ENCODE measurements at regions not wholly inside any gene's neighbourhood (a gene's known extent, or its start where the extent isn't known, plus 50 kb on each side); places are given as distances from the start of the nearest gene placed in this dataset.

DNA sequence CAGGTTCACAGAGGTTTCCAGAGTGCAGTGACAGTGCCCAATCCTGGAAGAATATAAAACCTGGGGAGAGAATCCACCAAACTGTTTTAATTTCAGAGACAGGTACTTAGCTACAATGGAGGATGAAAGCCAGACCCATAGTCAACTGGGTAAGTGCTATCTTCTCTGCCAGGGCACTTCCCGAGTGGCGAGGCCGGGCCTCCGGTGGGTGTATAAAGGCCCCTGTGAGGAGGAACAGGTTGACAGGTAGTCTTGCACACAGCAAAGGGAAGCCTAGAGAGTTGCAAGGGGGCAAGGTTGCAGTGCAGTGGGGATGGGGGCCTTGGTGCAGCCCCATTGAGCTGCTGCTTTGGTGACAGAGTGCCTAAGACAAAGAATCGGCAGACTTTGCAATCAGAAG lies 130.7 kb downstream of the SLC38A6 start:
- no peak for TF ChIP-seq FOXK2 (IDR thresholded peaks at IDR 0.05)
- TF ChIP-seq FOXM1 (IDR thresholded peaks at IDR 0.05; ENCODE audit: borderline replicate concordance), result no peak
- no peak for TF ChIP-seq CTBP1 (IDR thresholded peaks at IDR 0.05; ENCODE audit: borderline replicate concordance)
- TF ChIP-seq SUZ12 (IDR thresholded peaks at IDR 0.05), result no peak
- TF ChIP-seq ELF4 (IDR thresholded peaks at IDR 0.05), result no peak
- TF ChIP-seq ARNT (IDR thresholded peaks at IDR 0.05), result no peak
- TF ChIP-seq NFRKB (IDR thresholded peaks at IDR 0.05), result no peak
- TF ChIP-seq L3MBTL2 (conservative IDR thresholded peaks at IDR 0.05), result no peak
- TF ChIP-seq, protein P1, sequence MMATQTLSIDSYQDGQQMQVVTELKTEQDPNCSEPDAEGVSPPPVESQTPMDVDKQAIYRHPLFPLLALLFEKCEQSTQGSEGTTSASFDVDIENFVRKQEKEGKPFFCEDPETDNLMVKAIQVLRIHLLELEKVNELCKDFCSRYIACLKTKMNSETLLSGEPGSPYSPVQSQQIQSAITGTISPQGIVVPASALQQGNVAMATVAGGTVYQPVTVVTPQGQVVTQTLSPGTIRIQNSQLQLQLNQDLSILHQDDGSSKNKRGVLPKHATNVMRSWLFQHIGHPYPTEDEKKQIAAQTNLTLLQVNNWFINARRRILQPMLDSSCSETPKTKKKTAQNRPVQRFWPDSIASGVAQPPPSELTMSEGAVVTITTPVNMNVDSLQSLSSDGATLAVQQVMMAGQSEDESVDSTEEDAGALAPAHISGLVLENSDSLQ (IDR thresholded peaks at IDR 0.05), result no peak
- TF ChIP-seq FOXA1 (IDR thresholded peaks at IDR 0.05), result no peak
- TF ChIP-seq BHLHE40 (IDR thresholded peaks at IDR 0.05; ENCODE audit: borderline replicate concordance), result no peak
- no peak for TF ChIP-seq TARDBP (IDR thresholded peaks at IDR 0.05)
- no peak for TF ChIP-seq SP1 (IDR thresholded peaks at IDR 0.05)
- no peak for TF ChIP-seq HDGF (IDR thresholded peaks at IDR 0.05; ENCODE audit: borderline replicate concordance)
- TF ChIP-seq LEF1 (IDR thresholded peaks at IDR 0.05; ENCODE audit: borderline replicate concordance), result no peak
- no peak for TF ChIP-seq ZNF384 (IDR thresholded peaks at IDR 0.05)
- no peak for DNase-seq (ENCODE audit: extremely low spot score)
- POLR2A ChIA-PET, result no interaction called here

DNA sequence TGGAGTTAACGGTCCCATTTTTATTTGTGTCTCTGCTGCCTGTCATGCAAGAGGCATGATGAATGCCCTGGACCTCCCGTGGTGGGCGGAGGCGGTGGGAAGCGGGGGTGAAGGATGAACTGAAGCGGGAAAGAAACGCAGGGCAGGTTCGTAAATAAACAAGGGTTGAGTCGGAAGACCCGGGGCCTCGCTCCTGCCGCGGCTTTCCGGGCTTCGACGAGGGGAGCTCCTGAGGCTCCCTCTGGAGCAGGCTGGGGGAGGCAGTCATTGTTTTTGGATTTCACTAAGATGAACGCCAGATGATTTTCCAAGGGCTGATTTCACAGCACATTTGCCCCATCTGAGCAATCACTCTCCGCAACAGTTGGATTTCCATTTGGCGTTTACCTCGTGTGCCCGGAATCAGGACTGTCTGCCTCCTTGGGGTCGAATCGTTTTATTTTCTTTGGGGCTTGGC lies 130.2 kb downstream of the SLC38A6 start:
- POLR2A ChIA-PET, result no interaction called here
- CTCF ChIA-PET, result no interaction called here

More for the DNA sequence above, 130.7 kb downstream of the SLC38A6 start:
- CTCF ChIA-PET, result no interaction called here

DNA sequence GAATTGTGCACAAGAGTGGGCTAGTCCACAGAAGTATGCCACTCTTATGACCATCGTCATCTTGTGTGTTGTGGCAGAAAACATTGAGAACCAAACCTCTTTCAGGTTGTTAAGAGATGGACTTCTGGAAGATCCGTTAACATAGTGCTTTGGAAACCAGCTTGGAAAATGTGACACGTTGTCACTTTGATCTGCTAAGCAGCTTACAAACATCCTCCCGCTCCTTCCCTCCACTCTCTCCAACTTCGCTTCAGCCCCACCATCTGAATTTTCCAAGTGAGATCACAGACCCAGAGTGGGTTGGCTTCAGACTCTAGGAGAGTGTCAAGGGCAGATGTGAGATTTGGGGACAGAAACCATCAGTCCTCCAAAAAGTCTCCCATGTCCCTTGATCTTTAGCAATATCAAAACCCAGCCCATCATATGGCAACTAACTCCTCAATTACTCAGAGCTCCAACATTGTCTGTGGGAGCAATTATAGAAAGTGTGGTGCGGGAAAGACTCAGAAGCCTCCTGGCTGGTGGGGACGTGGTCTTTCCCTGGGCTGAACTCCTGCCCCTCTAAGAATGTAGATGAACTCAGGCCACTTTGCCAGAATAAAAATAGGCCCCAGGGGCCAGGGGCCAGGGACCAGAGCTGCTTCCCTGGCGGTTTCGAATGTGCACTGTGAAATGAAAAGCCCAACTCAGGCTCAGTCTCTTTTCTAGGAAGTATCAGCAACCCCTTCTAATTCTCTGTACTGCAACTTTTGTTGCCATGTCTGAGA lies 129.5 kb downstream of the SLC38A6 start:
- ChIA-PET POLR2A (no interaction called here), CTCF (no interaction called here)
- no peak for TF ChIP-seq BHLHE40 (IDR thresholded peaks at IDR 0.05; ENCODE audit: borderline replicate concordance)
- TF ChIP-seq CTBP1 (IDR thresholded peaks at IDR 0.05; ENCODE audit: borderline replicate concordance), result no peak
- TF ChIP-seq L3MBTL2 (conservative IDR thresholded peaks at IDR 0.05), result no peak
- no peak for DNase-seq (ENCODE audit: extremely low spot score)

More for the DNA sequence above, 130.2 kb downstream of the SLC38A6 start:
- DNase-seq (ENCODE audit: extremely low spot score), result no peak
- TF ChIP-seq L3MBTL2 (conservative IDR thresholded peaks at IDR 0.05) (peak; percentile 32; the same call in 1 of the 2 replicates), FOXM1 (IDR thresholded peaks at IDR 0.05; ENCODE audit: borderline replicate concordance) (no peak)
- TF ChIP-seq, protein P1 (IDR thresholded peaks at IDR 0.05), result peak; percentile 92

DNA sequence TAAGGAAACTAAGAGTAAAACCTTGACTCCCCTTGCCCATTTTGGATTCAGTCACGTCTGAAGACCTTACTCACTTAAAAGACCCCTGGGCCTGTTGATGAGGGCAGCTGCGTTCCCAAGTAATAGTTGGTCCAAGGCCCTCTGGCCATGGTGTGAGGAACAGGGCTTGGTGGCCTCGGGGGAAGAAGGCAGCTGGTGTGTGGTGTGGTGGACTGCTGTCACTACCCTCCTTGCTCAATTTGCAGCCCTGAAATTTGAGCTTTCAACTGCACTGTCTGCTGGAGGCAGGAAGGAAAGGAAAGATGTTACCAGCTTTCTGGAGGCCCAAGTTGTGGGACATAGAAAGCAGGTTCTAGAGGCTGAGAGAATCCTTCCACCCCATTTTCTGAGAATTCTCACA lies 128.2 kb downstream of the SLC38A6 start:
- ChIA-PET CTCF (no interaction called here), POLR2A (no interaction called here)
- no peak for TF ChIP-seq FOXA1 (IDR thresholded peaks at IDR 0.05)
- TF ChIP-seq FOXM1 (IDR thresholded peaks at IDR 0.05; ENCODE audit: borderline replicate concordance), result no peak
- TF ChIP-seq CTBP1 (IDR thresholded peaks at IDR 0.05; ENCODE audit: borderline replicate concordance), result no peak
- TF ChIP-seq BHLHE40 (IDR thresholded peaks at IDR 0.05; ENCODE audit: borderline replicate concordance), result no peak
- no peak for TF ChIP-seq ARNT (IDR thresholded peaks at IDR 0.05)
- TF ChIP-seq LEF1 (IDR thresholded peaks at IDR 0.05; ENCODE audit: borderline replicate concordance), result no peak
- no peak for TF ChIP-seq SP1 (IDR thresholded peaks at IDR 0.05)
- TF ChIP-seq TARDBP (IDR thresholded peaks at IDR 0.05), result no peak
- TF ChIP-seq ELF4 (IDR thresholded peaks at IDR 0.05), result no peak
- TF ChIP-seq FOXK2 (IDR thresholded peaks at IDR 0.05), result no peak
- no peak for TF ChIP-seq L3MBTL2 (conservative IDR thresholded peaks at IDR 0.05)
- no peak for DNase-seq (ENCODE audit: extremely low spot score)

DNA sequence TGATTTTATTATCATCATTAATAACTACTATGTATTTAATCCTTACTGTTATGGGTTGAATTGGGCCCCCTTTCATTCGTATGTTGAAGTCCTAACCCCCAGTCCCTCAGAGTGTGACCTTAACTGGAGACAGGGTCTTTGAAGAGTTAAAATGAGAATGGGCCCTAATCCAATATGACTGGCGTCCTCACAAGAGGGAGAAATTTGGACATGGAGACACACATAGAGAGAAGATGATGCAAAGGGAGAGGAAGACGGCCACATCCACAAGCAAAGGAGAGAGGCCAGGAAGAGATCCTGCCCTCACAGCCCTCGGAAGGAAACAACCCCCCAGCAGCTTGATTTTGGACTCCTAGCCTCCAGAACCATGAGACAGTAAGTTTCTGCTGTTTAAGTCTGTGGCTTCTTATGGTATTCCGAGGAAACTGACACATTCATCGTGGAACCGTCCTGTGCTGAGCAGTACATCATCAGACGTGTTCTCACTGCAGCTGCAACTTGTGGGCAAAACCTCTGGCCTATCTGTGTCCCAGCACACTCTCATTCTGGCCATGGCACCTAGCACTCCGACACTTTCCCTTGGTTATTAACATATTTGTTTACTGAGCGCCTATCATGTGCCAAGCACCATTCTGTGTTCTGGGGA lies 127.6 kb downstream of the SLC38A6 start:
- TF ChIP-seq ELF4 (IDR thresholded peaks at IDR 0.05) (no peak), TARDBP (IDR thresholded peaks at IDR 0.05) (no peak), FOXM1 (IDR thresholded peaks at IDR 0.05; ENCODE audit: borderline replicate concordance) (no peak), ZNF384 (IDR thresholded peaks at IDR 0.05) (no peak), HDGF (IDR thresholded peaks at IDR 0.05; ENCODE audit: borderline replicate concordance) (no peak), ARNT (IDR thresholded peaks at IDR 0.05) (no peak), FOXK2 (IDR thresholded peaks at IDR 0.05) (no peak), CTBP1 (IDR thresholded peaks at IDR 0.05; ENCODE audit: borderline replicate concordance) (no peak), BHLHE40 (IDR thresholded peaks at IDR 0.05; ENCODE audit: borderline replicate concordance) (no peak), NFRKB (IDR thresholded peaks at IDR 0.05) (no peak), LEF1 (IDR thresholded peaks at IDR 0.05; ENCODE audit: borderline replicate concordance) (no peak), L3MBTL2 (conservative IDR thresholded peaks at IDR 0.05) (no peak), SP1 (IDR thresholded peaks at IDR 0.05) (no peak), FOXA1 (IDR thresholded peaks at IDR 0.05) (no peak), SUZ12 (IDR thresholded peaks at IDR 0.05) (no peak)
- TF ChIP-seq, protein P1 (IDR thresholded peaks at IDR 0.05), result no peak
- DNase-seq (ENCODE audit: extremely low spot score), result no peak
- CTCF ChIA-PET, result no interaction called here
- POLR2A ChIA-PET, result no interaction called here

DNA sequence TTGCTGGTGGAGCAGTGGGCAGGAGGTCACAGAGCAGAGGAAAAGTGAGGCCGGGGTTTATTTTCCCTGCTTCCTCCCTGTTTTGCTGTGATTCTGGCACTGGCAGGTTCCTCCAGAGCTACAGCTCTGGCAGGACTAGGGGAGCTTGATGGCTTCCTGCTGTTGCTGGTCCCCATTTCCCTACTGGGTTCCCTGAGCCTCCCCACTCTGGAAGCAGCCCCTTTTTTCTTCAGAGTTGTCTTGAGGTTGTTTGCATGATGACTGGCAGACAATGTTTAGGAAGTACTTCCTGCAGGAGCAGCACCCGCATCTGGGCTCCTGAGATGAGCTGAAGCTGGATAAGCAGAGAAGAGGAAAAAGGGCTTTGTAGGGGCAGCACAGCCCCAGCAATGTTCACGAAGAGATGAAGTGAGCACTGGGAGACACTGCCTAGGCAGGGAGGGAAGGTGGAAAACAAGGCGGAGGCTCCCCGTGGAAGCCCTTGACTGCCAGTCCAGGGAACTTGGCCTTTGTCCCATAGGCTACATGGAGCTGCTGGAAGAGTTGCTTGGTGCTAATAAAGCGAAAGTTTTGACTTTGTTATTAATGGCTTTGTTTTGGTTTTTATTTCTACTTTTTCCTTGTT lies 126.9 kb downstream of the SLC38A6 start:
- POLR2A ChIA-PET, result no interaction called here
- no peak for DNase-seq (ENCODE audit: extremely low spot score)
- CTCF ChIA-PET, result no interaction called here

More for the DNA sequence above, 126.9 kb downstream of the SLC38A6 start:
- no peak for TF ChIP-seq BHLHE40 (IDR thresholded peaks at IDR 0.05; ENCODE audit: borderline replicate concordance)
- TF ChIP-seq FOXM1 (IDR thresholded peaks at IDR 0.05; ENCODE audit: borderline replicate concordance), result no peak
- no peak for TF ChIP-seq ARNT (IDR thresholded peaks at IDR 0.05)
- TF ChIP-seq ELF4 (IDR thresholded peaks at IDR 0.05), result no peak
- no peak for TF ChIP-seq NFRKB (IDR thresholded peaks at IDR 0.05)

Data from HEK293T (cell line).